ENCODE measurements at regions not wholly inside any gene's neighbourhood (a gene's known extent, or its start where the extent isn't known, plus 50 kb on each side); places are given as distances from the start of the nearest gene placed in this dataset.

- Histone ChIP-seq H3K4me3 (ENCODE audit: low read depth, low read length, poor library complexity, severe bottlenecking) (no peak overlapping the region), H3K36me3 (ENCODE audit: insufficient read depth, low read length, poor library complexity, severe bottlenecking) (no peaks in the 10 kb centered on the region), H3K27ac (ENCODE audit: low read depth, low read length, poor library complexity, severe bottlenecking) (no peak overlapping the region), H3K4me1 (ENCODE audit: insufficient read depth, low read length, poor library complexity, severe bottlenecking) (no peaks in the 10 kb centered on the region), H3K27me3 (replicated peaks; ENCODE audit: insufficient read depth, low read depth, low read length, poor library complexity) (no peaks in the 10 kb centered on the region), H3K9me3 (ENCODE audit: low read depth, low read length, poor library complexity, severe bottlenecking) (no peaks in the 10 kb centered on the region)
- intact Hi-C loops (cut with micrococcal nuclease; ENCODE audit: unreplicated experiment) = loop anchor here (1.0 to 10.0 kb wide), 4 partner anchors 170 to 1063 kb away; no protein-coding TSS in a partner anchor
- ChIA-PET CTCF (interaction anchor here (1.1 to 2.1 kb wide), 4 partner anchors 169 to 389 kb away, joined by 3 to 20 read pairs (median 6); no protein-coding TSS in a partner anchor), POLR2A (ENCODE audit: low non-redundant PET) (no interaction called here)
- TF ChIP-seq CTCF (conservative IDR thresholded peaks at IDR 0.05; ENCODE audit: low read depth, low read length) (peak; percentile 93), EZH2 (IDR thresholded peaks at IDR 0.05; ENCODE audit: borderline replicate concordance, low read depth, low read length, poor library complexity, severe bottlenecking) (no peak)
- no TSS peak for BruUV-seq (replicated peaks)
- peak; percentile 75 for DNase-seq (ENCODE audit: low spot score)
Measured at GRCh38 chr12:76621582-76622024, 62.0 kb upstream of the OSBPL8 start.

GRCh38 chr12:76622351-76622750, 62.8 kb upstream of the OSBPL8 start:
- intact Hi-C loops (cut with micrococcal nuclease; ENCODE audit: unreplicated experiment) = loop anchor here (10.0 kb wide), 1 partner anchor 1062 kb away; no protein-coding TSS in a partner anchor
- DNase-seq (ENCODE audit: low spot score) = no peak
- H3K9me3 ChIP-seq (ENCODE audit: low read depth, low read length, poor library complexity, severe bottlenecking) = no peaks in the 10 kb centered on the region
- ChIA-PET POLR2A (ENCODE audit: low non-redundant PET) (no interaction called here), CTCF (interaction anchor here (1.9 to 2.1 kb wide), 2 partner anchors 199 to 389 kb away, joined by 8 to 20 read pairs; no protein-coding TSS in a partner anchor)
- no peaks in the 10 kb centered on the region for H3K4me1 ChIP-seq (ENCODE audit: insufficient read depth, low read length, poor library complexity, severe bottlenecking)
- TF ChIP-seq EZH2 (IDR thresholded peaks at IDR 0.05; ENCODE audit: borderline replicate concordance, low read depth, low read length, poor library complexity, severe bottlenecking) (no peak), CTCF (conservative IDR thresholded peaks at IDR 0.05; ENCODE audit: low read depth, low read length) (no peak)
- H3K27ac ChIP-seq (ENCODE audit: low read depth, low read length, poor library complexity, severe bottlenecking) = no peak overlapping the region
- no peaks in the 10 kb centered on the region for H3K27me3 ChIP-seq (replicated peaks; ENCODE audit: insufficient read depth, low read depth, low read length, poor library complexity)
- BruUV-seq (replicated peaks) = no TSS peak
- H3K36me3 ChIP-seq (ENCODE audit: insufficient read depth, low read length, poor library complexity, severe bottlenecking) = no peaks in the 10 kb centered on the region
- no peak overlapping the region for H3K4me3 ChIP-seq (ENCODE audit: low read depth, low read length, poor library complexity, severe bottlenecking)

- no peak overlapping the region for H3K4me3 ChIP-seq (ENCODE audit: low read depth, low read length, poor library complexity, severe bottlenecking)
- no peaks in the 10 kb centered on the region for H3K9me3 ChIP-seq (ENCODE audit: low read depth, low read length, poor library complexity, severe bottlenecking)
- CTCF ChIA-PET = interaction anchor here (0.6 to 2.1 kb wide), 3 partner anchors 12 to 388 kb away, joined by 5 to 20 read pairs (median 8); no protein-coding TSS in a partner anchor
- DNase-seq (ENCODE audit: low spot score) = no peak
- POLR2A ChIA-PET (ENCODE audit: low non-redundant PET) = no interaction called here
- H3K27me3 ChIP-seq (replicated peaks; ENCODE audit: insufficient read depth, low read depth, low read length, poor library complexity) = no peaks in the 10 kb centered on the region
- TF ChIP-seq CTCF (conservative IDR thresholded peaks at IDR 0.05; ENCODE audit: low read depth, low read length) (no peak), EZH2 (IDR thresholded peaks at IDR 0.05; ENCODE audit: borderline replicate concordance, low read depth, low read length, poor library complexity, severe bottlenecking) (no peak)
- BruUV-seq (replicated peaks) = no TSS peak
- no peaks in the 10 kb centered on the region for H3K36me3 ChIP-seq (ENCODE audit: insufficient read depth, low read length, poor library complexity, severe bottlenecking)
- intact Hi-C loops (cut with micrococcal nuclease; ENCODE audit: unreplicated experiment) = loop anchor here (10.0 kb wide), 1 partner anchor 1062 kb away; no protein-coding TSS in a partner anchor
- no peaks in the 10 kb centered on the region for H3K4me1 ChIP-seq (ENCODE audit: insufficient read depth, low read length, poor library complexity, severe bottlenecking)
- H3K27ac ChIP-seq (ENCODE audit: low read depth, low read length, poor library complexity, severe bottlenecking) = no peak overlapping the region
Measured at GRCh38 chr12:76622915-76623314, 63.3 kb upstream of the OSBPL8 start.

All from A673 (cell line).